Superior temporal gyrus (tissue), 1 donor: ENCODE measurements at regions not wholly inside any gene's neighbourhood (a gene's known extent, or its start where the extent isn't known, plus 50 kb on each side); places are given as distances from the start of the nearest gene placed in this dataset.
"Not testable (repeated sequence)": the region's sequence is repeated elsewhere in the genome, so short reads cannot be mapped to it uniquely, and the experiment has no call there.

Experiments used
- DNase-seq: peaks from one replicate; pipeline ENCODE4 v3.0.0-alpha.2; 2016; ENCODE audit errors: extremely low spot score

DNA sequence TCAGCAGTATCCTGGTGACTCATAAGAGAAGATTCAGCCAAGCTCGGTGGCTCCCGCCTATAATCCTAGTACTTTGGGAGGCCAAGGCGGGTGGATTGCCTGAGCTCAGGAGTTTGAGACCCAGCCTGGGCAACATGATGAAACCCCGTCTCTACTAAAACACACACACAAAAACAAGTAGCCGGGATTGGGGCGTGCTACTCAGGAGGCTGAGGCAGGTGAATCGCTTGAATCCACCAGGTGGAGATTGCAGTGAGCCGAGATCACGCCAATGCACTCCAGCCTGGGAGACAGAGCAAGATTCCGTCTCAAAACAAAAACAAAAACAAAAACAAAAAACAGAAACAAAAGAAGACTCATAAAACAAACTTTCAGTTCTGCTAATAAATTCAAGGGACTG lies 551.1 kb upstream of the POT1 start:
- DNase-seq = no peak

DNA sequence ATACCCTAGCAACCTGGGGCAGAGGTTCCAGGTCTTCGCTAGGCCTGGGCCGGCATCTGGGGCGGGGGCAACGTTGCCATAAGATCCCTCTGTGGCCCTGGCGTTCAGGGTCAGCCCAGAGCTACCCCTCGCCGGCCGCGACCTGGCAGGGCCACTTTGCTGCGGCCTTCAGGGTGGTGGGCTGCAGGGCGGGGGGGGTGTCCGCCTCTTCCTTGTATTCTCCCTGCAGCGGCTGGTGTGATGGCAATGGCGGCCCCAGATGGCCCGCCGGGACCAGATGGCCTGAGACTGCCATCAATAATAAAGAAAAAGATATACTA lies 539.2 kb upstream of the POT1 start:
- DNase-seq = no peak

DNA sequence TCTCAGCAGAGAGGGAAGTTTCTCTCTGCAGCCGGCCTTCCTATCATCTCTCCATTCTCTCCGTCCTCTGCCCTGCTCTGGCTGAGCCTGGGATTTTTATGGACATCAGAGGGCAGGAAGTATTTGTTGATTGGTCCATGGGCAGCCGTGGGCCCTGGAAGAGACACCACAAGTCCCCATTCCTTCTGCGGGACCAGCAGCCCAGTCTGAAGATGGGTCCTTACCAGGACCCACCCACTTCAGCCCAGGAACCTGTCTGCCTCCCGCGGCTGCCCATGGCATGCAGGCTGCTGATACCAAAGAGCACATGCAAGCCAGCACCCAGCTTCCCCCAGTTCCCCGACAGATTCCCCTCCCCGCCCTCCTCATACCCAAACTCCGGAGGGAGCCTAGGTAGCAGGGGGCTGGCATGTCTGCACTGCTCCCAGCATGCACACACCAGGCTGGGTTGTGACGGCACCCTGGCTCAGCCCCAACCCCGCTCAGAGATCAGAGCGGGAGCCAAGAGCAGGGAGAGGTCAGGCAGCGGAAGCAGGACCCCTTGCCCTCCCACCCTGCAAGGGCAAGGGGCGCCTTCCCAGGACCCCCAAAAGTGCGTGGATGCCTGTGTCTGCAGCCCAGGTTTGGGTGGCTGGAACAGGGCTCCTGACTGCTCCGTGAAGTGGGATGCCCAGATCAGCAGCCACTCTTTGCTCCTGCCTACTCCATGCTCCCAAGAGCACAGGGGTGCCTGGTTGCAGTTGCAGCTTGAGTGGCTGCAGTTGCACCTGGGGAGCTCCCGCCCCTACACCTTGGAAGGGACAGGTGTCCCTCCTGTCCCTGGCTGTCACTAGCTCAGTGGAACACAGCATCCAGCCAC lies 538.6 kb upstream of the POT1 start:
- no peak for DNase-seq

DNA sequence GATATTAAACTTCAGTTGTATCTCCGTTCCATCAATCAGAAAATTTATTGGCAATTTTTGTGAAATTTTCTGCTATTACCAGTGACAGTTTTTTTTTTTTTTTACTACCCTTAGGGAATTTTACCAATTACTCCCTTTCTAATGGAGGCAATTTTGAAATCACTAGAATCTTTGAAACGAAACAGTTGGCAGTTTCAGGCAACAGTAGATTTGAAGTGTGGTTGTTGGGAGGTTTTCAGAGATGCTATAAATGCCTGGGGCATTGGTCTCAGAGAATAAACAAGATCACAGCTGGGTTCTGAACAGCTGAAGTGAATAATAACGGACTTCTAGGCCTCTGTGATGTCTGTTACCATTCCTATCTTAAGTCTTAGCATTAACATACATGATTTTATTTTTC lies 535.9 kb upstream of the POT1 start:
- DNase-seq = no peak

DNA sequence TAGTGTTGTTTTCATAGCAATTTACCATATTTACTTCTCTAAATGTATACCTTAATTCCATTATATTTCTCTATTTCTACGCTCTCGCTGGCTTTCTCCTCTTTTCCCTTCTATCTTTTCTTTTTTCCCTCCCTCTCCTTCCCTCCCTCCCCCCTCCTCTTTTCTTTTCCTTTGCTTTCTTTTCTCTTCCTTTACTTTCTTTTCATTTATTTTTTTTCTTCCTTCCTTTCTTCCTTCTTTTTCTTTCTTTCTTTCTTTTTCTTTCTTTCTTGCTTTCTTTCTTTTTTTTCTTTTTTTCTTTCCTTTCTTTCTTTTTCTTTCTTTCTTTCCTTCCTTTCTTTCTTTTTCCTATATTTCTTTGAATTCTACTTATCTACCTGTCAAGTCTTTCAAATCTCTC lies 533.0 kb upstream of the POT1 start:
- DNase-seq = no peak

DNA sequence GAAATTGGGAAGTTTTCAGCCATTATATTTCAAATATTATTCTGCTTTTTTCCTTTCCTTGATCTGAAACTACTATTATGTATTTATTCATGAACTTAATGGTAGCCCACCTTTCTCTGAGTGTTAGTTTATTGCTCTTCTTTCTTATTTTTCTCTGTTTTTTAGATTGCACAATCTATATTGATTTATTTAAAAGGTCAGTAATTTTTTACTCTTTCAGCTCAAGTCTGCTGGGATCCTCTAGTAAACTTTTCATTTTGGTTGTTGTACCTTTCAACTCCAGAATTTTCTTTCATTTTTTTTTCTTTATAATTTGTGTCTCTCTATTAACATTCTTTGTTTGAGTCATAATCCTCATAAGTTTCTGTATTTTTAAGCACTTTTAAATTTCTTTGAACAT lies 529.4 kb upstream of the POT1 start:
- no peak for DNase-seq

DNA sequence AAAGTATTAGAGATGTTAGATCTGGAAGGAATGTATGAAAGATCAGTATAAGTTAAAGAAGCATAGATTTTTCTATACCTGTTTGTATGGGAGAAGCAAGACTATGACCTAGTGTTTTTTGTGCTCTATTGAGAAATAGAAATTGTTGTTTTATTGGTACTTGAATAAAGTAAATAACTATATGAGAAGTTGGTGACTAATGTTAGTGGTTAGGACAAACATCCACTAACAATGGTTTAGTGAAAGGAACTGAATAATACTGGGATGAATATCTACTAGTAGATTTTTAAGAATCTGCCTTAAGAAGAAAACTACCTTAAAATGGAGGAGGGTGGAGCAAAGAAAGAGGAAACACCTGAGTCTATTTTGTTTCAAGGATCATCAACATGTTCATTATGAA lies 521.1 kb upstream of the POT1 start:
- no peak for DNase-seq

DNA sequence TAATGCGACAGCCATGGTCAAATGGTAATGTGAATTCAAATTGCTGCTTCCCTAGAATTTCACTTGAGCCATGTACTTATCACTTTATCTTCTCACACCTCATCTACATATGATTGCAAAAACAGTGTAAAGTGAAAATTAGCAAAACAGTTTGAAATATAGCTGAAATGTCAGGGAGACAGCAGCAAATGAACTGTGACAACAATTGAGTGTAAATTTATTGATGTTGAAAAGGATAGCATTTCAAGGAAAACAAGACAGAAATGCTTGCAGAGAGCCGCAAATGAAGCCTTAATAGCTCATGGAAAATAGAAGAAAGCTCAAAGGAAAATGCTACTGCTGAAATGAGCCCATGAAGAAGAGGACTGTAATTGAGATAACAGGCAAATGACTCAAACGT lies 516.2 kb upstream of the POT1 start:
- no peak for DNase-seq

DNA sequence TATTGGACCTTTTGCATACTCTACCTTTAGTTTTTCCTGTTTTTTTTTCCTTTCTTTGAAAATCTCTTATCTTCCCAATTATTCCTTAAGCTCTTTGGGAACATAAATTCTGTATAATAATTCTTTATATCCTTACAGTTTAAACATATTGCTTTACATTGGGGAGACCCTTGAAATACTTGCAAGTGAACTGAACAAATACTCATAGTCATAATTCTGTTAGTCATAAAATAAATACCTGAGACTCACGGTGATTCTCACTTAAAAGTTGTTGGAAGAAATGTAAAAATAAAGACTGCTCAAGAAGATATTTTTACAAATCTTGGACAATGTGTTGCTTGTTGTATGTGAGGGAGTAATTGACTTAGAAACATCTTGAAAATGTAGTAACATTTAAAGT lies 515.2 kb upstream of the POT1 start:
- no peak for DNase-seq

DNA sequence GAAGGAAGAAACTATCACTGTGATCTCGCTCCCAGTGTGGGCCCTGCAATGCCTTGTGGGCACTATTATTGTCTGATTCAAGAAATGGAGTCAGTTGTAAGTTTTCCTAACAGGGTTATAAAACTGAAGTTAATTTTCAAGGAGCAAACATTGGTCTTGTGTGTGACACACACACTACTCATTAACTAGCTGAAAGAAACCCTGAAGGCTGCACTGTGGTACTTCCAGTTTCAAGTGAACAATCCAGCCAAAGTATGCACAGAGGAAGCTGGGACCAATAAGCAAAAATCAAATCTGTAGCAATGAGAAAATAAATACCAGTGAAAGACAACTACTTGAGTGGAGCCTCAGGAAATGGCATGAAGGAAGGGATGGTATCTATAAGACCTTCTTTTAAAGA lies 506.6 kb upstream of the POT1 start:
- no peak for DNase-seq

DNA sequence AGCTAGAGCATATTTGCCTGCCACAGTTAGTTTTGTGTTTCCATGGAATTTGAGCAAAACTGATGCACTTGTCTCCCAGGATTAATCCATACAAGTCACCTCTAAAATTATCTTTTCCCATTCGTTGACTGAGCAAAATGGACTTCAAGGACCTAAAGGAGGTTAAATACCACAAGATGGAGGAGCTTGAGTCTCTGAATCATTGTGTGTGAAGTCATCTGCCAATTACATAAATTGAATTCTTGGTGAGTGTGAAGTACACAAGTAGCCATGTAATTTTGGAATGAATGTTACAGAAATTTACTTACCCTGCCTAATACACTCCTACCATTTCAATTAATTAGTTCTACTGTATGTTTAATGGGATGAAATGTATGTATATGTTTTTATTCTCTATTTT lies 501.7 kb upstream of the POT1 start:
- DNase-seq = no peak

DNA sequence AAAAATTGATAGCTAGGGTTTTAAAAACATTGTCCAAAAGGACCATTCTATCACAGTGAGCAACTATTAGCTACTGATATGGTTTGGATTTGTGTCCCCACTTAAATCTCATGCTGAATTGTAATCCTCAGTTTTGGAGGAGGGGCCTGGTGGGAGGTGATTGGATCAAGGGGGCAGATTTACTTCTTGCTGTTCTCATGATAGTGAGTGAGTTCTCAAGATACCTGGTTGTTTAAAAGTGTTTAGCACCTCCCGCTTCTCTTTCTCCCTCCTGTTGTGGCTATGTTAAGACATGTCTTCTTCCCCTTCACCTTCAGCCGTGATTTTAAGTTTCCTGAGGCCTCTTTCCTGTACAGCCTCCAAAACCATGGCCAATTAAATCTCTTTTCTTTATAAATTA lies 500.4 kb upstream of the POT1 start:
- DNase-seq = no peak

DNA sequence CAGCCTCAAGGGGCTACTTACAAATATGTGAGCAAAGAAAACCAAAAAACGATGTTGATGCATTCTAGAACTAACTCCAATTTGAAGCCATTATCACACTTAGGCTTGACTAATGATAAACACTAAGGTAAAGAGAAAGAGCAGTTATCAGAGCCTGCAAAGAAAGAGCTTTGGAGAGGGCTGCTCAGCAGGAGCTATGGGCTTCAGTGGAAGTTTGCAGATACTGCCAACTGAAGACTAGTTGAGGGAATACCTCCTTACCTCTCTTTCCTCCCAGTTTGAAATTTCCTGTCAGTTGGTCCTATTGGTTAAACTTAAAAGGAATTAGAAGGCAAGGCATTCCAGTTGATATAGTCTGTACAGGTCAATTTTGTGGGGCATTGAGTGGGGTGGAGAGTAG lies 498.1 kb upstream of the POT1 start:
- DNase-seq = no peak

DNA sequence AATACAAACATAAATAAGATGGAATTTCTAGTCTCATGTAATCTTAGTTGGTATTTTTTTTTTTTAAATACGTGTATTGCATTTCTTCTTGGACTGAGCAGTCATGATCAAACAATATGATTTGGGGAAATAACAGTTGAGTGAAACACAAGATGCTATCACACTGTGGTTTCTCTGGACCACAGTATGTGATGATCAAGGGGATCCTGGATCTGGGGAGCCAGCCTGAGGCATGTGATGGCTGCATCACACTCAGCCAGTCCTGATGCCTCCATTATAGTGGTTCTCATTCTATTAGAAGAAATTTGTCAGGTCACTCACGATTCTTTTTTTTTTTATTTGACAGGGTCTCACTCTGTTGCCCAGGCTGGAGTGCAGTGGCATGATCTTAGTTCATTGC lies 495.9 kb upstream of the POT1 start:
- DNase-seq = no peak

DNA sequence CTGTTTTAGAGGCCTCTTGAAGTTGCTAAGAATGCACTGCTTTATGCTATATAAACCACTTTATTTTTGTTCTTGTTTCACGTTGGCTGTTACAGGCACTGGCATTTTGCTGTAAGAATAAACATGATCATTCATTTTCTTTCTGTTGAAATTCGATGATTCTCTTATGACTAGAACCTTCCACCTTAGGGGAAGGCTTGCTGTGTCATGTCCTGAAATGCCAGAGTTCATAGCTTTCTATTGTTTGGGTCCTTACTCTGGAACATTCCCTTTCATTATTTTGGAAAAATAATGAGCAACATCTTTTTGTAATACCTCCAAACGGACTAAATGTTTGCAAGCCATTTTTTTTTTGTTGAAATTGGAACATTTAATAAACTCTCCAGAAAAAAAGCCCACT lies 495.1 kb upstream of the POT1 start:
- no peak for DNase-seq

DNA sequence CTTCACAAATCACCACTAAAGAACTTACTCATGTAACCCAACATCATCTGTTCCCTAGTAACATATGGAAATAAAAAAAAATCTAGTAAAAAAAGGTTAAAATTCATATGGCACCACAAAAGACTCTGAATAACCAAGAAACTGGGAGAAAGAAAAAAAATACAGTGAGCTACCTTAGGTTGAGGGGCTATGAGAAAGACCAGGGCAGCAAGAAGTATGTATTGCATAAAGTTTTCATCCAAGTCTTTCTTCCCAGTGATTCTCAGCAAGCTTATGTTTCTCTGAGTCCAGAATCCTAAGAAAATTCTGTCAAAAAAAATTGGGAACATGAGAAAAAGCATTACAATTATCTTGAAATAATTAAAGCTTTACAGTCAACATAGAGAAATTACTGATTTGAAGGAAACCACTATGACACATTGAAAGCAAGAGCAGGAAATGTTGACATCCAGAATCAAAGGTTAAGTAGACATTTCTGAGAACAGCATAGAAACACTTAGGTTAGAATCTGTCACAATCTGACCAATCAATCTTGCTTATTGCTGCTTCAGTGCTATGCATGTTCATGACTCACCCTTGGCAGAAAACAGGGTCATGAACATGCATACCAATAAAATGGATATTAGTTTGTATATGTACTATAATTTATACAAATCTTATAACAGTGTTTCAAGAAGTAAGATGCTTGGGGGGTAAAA lies 494.0 kb upstream of the POT1 start:
- no peak for DNase-seq

DNA sequence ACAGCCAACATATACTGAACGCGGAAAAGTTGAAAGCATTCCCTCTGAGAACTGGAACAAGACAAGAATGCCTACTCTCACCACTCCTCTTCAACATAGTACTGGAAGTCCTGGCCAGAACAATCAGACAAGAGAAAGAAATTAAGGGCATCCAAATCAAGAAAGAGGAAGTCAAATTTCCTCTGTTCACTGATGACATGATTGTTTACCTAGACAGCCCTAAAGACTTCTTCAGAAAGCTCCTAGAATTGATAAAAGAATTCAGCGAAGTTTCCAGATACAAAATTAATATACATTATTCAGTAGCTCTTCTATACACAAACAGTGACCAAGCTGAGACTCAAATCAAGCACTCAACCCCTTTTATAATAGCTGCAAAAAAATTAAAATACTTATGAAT lies 491.8 kb upstream of the POT1 start:
- DNase-seq = not testable (repeated sequence)

DNA sequence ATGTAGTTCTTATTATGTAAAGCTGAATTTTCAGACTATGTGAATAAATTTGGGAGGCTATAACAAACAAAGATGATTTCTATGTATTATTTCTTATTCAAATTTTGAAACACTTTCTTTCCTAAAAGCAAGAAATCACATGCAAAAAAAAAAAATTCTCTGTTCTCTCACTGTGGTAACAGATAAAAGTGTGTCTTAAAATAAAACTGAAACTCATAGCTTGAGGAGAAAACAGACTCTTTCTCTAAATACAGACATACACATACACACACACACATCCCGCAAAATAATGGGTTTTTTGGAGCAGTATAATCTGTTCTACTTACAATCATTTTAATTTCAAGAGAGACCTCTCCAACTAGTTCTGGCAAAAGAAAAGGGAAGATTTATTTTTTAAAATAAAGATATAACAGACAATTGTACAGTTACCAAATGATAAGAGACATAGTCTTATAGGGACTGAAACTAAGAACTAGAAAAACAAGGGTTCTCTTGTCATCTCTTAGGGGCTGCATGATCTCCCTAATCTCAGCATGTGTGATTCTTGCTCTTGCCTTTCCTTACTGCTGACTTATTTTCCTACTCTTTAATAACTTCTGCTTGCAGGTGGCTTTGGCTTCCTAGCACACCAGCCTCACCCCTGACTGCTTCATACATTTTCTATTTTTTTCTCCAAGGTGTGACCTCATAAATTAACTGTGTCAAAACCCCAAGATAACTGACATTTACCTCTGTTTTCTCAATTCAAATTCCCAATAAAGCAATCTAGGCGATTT lies 483.5 kb upstream of the POT1 start:
- no peak for DNase-seq

DNA sequence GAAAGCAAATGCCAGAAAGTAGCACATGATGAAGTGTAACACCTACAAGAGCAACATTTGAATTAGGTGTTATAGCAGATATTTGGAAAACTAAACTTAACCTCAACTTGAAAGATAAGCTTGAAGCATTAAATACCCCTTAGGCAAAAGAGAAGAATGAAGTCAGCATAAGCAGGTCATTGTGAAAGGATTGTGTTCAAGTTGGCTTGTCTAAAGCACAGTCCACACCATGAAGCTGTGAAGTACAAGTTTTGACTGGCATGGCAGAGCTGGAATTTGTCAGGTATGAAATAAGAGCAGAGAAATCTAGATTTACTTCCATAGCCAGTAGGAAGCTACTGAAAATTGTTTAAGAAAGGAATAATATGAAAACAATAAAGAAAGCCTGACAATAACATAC lies 480.3 kb upstream of the POT1 start:
- no peak for DNase-seq

DNA sequence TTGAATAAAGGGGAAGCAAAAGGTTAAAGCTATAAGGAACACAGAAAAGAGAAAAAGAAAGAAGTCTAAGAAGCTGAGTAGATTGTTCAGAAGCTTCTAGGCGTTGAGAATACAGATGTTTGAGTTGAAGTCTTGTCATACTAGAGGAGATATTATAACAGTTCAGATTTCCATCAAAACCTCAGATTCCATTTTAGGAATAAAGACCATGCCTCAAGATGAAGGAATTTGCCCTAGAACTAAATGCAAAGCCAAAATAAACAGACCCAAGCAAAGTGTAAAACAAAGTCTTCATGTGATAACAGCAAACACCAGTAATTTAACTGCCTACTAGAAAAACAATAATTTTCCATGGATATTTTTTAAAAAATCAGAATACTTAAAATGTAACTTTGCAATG lies 476.5 kb upstream of the POT1 start:
- DNase-seq = no peak

DNA sequence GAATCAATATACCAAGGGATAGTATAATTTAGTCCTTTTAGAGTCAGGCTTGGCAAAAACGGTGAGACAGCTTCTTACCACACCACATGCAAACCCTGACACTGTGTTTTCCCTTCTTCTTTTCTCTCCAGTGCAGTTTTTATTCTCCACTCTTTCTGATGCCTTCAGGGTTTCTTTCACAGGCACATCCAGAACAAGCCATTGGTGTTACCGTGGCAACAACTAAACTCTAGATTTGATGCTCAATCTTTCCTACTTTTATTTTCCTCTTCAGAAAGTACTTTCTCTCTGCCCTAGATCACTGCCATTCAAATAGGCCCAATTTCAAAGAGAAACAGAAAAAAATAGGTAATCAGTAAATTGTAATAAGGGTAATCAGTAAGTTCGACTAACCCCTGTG lies 469.8 kb upstream of the POT1 start:
- no peak for DNase-seq

DNA sequence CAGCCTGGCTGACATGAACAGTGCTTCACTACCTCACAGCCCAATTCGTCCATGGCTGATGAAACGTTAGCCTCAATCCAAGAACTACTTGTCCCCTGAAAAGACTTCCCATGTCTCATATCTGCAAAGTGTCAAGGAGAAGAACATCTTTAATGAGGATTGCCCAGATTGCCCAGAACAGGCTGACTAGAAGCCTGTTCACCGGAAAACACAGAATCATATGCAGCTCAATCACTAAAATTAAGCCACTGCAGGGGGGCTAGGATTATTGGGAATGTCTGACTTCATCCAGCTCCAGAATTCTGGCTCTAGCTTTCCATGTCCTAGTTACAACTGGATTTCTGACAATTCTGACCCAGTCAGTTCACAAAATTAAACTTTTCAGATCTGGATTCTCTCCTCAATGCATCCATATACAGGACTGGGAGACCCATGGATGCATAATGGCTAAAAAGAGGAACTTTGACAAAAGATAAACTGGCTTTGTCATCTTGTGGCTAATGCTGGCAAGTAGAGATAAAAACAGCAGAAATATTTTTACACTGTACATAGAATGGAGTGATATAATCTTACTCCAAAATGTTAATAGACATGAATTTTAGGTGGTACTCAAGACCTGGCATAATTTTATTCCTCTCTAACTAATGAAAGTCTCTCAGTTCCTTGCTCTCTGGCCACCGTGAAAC lies 467.0 kb upstream of the POT1 start:
- DNase-seq = no peak
